ENCODE measurements at regions not wholly inside any gene's neighbourhood (a gene's known extent, or its start where the extent isn't known, plus 50 kb on each side); places are given as distances from the start of the nearest gene placed in this dataset.
"Not testable (repeated sequence)": the region's sequence is repeated elsewhere in the genome, so short reads cannot be mapped to it uniquely, and the experiment has no call there.

- peaks cover 0 to 3% (median 0%) of the 10 kb centered on the region in 3 donors for H3K27me3 ChIP-seq (ENCODE audit: control insufficient read depth in 3 of 3, insufficient read depth in 3 of 3, low read length in 3 of 3)
- no peak overlapping the region for H3K4me3 ChIP-seq (ENCODE audit: low read depth in 1 of 3, low read length in 3 of 3)
- FAIRE-seq (no peak), DNase-seq (no peak)
- no peaks in the 10 kb centered on the region for H3K4me1 ChIP-seq (ENCODE audit: control insufficient read depth in 3 of 3, insufficient read depth in 2 of 3, low read depth in 1 of 3, low read length in 2 of 3)
- WGBS, 3 donors: 77 to 82% (median 80%) methylated on average over 11 of the region's 11 CpGs
- H3K9me3 ChIP-seq (ENCODE audit: control insufficient read depth in 2 of 2, insufficient read depth in 1 of 2, low read depth in 1 of 2, low read length in 1 of 2): no peaks in the 10 kb centered on the region
- no peak overlapping the region for H3K27ac ChIP-seq (ENCODE audit: low read depth in 1 of 3, low read length in 2 of 3)
- no peaks in the 10 kb centered on the region for H3K36me3 ChIP-seq (ENCODE audit: control insufficient read depth in 3 of 3, insufficient read depth in 2 of 3, low read depth in 1 of 3, low read length in 3 of 3)
These were observed 161.5 kb downstream of the ADSS2 start for GRCh38 chr1:244289991-244290785.

- no peaks in the 10 kb centered on the region for H3K4me1 ChIP-seq (ENCODE audit: control insufficient read depth in 3 of 3, insufficient read depth in 2 of 3, low read depth in 1 of 3, low read length in 2 of 3)
- H3K27ac ChIP-seq (ENCODE audit: low read depth in 1 of 3, low read length in 2 of 3): no peak overlapping the region
- FAIRE-seq (no peak), DNase-seq (no peak)
- H3K36me3 ChIP-seq (ENCODE audit: control insufficient read depth in 3 of 3, insufficient read depth in 2 of 3, low read depth in 1 of 3, low read length in 3 of 3): no peaks in the 10 kb centered on the region
- H3K27me3 ChIP-seq (ENCODE audit: control insufficient read depth in 3 of 3, insufficient read depth in 3 of 3, low read length in 3 of 3): peaks cover 0 to 3% (median 0%) of the 10 kb centered on the region in 3 donors
- no peak overlapping the region for H3K4me3 ChIP-seq (ENCODE audit: low read depth in 1 of 3, low read length in 3 of 3)
- 82 to 93% (median 83%) methylated on average over 15 to 16 of the region's 16 CpGs for WGBS, 3 donors
- no peaks in the 10 kb centered on the region for H3K9me3 ChIP-seq (ENCODE audit: control insufficient read depth in 2 of 2, insufficient read depth in 1 of 2, low read depth in 1 of 2, low read length in 1 of 2)
These were observed 160.2 kb downstream of the ADSS2 start for GRCh38 chr1:244291236-244292201.

- Histone ChIP-seq H3K27ac (ENCODE audit: low read depth in 1 of 3, low read length in 2 of 3) (no peak overlapping the region), H3K4me3 (ENCODE audit: low read depth in 1 of 3, low read length in 3 of 3) (no peak overlapping the region), H3K36me3 (ENCODE audit: control insufficient read depth in 3 of 3, insufficient read depth in 2 of 3, low read depth in 1 of 3, low read length in 3 of 3) (no peaks in the 10 kb centered on the region), H3K27me3 (ENCODE audit: control insufficient read depth in 3 of 3, insufficient read depth in 3 of 3, low read length in 3 of 3) (peaks cover 0 to 1% (median 0%) of the 10 kb centered on the region in 3 donors), H3K9me3 (ENCODE audit: control insufficient read depth in 2 of 2, insufficient read depth in 1 of 2, low read depth in 1 of 2, low read length in 1 of 2) (no peaks in the 10 kb centered on the region), H3K4me1 (ENCODE audit: control insufficient read depth in 3 of 3, insufficient read depth in 2 of 3, low read depth in 1 of 3, low read length in 2 of 3) (no peaks in the 10 kb centered on the region)
- DNase-seq: no peak
- 84 to 88% (median 87%) methylated on average over 7 of the region's 7 CpGs for whole genome bisulfite sequencing, 3 donors
- no peak for FAIRE-seq
These were observed 157.0 kb downstream of the ADSS2 start for GRCh38 chr1:244294599-244295224.

- no peaks in the 10 kb centered on the region for H3K9me3 ChIP-seq (ENCODE audit: control insufficient read depth in 2 of 2, insufficient read depth in 1 of 2, low read depth in 1 of 2, low read length in 1 of 2)
- no peaks in the 10 kb centered on the region for H3K27me3 ChIP-seq (ENCODE audit: control insufficient read depth in 3 of 3, insufficient read depth in 3 of 3, low read length in 3 of 3)
- no peak for FAIRE-seq
- 80 to 93% (median 91%) methylated on average over 5 to 7 of the region's 8 CpGs for WGBS, 3 donors
- no peak for DNase-seq
- H3K27ac ChIP-seq (ENCODE audit: low read depth in 1 of 3, low read length in 2 of 3): peak overlapping the region in 1 of 3 donors; percentile 60
- no peaks in the 10 kb centered on the region for H3K4me1 ChIP-seq (ENCODE audit: control insufficient read depth in 3 of 3, insufficient read depth in 2 of 3, low read depth in 1 of 3, low read length in 2 of 3)
- H3K4me3 ChIP-seq (ENCODE audit: low read depth in 1 of 3, low read length in 3 of 3): no peak overlapping the region
- no peaks in the 10 kb centered on the region for H3K36me3 ChIP-seq (ENCODE audit: control insufficient read depth in 3 of 3, insufficient read depth in 2 of 3, low read depth in 1 of 3, low read length in 3 of 3)
These were observed 155.7 kb downstream of the ADSS2 start for GRCh38 chr1:244296003-244296402.

GRCh38 chr1:244296447-244296846, 155.3 kb downstream of the ADSS2 start:
- 54 to 64% (median 56%) methylated on average over 6 of the region's 6 CpGs for WGBS, 3 donors
- H3K27ac ChIP-seq (ENCODE audit: low read depth in 1 of 3, low read length in 2 of 3): peak overlapping the region in 1 of 3 donors; percentile 60
- H3K36me3 ChIP-seq (ENCODE audit: control insufficient read depth in 3 of 3, insufficient read depth in 2 of 3, low read depth in 1 of 3, low read length in 3 of 3): no peaks in the 10 kb centered on the region
- no peaks in the 10 kb centered on the region for H3K9me3 ChIP-seq (ENCODE audit: control insufficient read depth in 2 of 2, insufficient read depth in 1 of 2, low read depth in 1 of 2, low read length in 1 of 2)
- H3K4me1 ChIP-seq (ENCODE audit: control insufficient read depth in 3 of 3, insufficient read depth in 2 of 3, low read depth in 1 of 3, low read length in 2 of 3): no peaks in the 10 kb centered on the region
- FAIRE-seq (no peak), DNase-seq (peak in 1 of 2 donors; percentile 60)
- no peaks in the 10 kb centered on the region for H3K27me3 ChIP-seq (ENCODE audit: control insufficient read depth in 3 of 3, insufficient read depth in 3 of 3, low read length in 3 of 3)
- H3K4me3 ChIP-seq (ENCODE audit: low read depth in 1 of 3, low read length in 3 of 3): no peak overlapping the region

DNA sequence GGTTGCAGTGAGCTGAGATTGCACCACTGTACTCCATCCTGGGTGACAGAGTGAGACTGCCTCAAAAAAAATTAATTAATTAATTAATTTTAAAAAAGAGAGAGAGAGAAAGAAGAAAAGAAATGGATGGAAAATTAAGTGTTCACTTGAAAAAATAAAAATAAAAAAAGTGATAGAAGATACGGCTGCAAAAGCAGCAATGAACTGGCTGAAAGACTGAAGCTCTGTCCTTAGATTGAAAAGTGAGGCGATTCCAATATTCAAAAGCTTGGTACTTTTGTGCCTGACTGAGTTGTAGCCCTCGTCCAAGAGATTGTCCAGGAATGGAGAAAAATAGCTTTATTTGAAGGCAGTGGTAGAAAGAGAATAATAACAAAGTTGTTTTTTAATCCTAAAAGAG, 154.6 kb downstream of the ADSS2 start:
- WGBS, 3 donors: 76 to 94% (median 90%) methylated on average over 3 of the region's 3 CpGs
- FAIRE-seq: no peak
- Histone ChIP-seq H3K4me1 (ENCODE audit: control insufficient read depth in 3 of 3, insufficient read depth in 2 of 3, low read depth in 1 of 3, low read length in 2 of 3) (peaks cover 0 to 6% (median 0%) of the 10 kb centered on the region in 3 donors), H3K36me3 (ENCODE audit: control insufficient read depth in 3 of 3, insufficient read depth in 2 of 3, low read depth in 1 of 3, low read length in 3 of 3) (no peaks in the 10 kb centered on the region), H3K9me3 (ENCODE audit: control insufficient read depth in 2 of 2, insufficient read depth in 1 of 2, low read depth in 1 of 2, low read length in 1 of 2) (no peaks in the 10 kb centered on the region), H3K27me3 (ENCODE audit: control insufficient read depth in 3 of 3, insufficient read depth in 3 of 3, low read length in 3 of 3) (no peaks in the 10 kb centered on the region), H3K27ac (ENCODE audit: low read depth in 1 of 3, low read length in 2 of 3) (no peak overlapping the region), H3K4me3 (ENCODE audit: low read depth in 1 of 3, low read length in 3 of 3) (no peak overlapping the region)
- DNase-seq: no peak

- no peak for FAIRE-seq
- H3K27me3 ChIP-seq (ENCODE audit: control insufficient read depth in 3 of 3, insufficient read depth in 3 of 3, low read length in 3 of 3): no peaks in the 10 kb centered on the region
- no peak for DNase-seq
- no peaks in the 10 kb centered on the region for H3K36me3 ChIP-seq (ENCODE audit: control insufficient read depth in 3 of 3, insufficient read depth in 2 of 3, low read depth in 1 of 3, low read length in 3 of 3)
- H3K4me3 ChIP-seq (ENCODE audit: low read depth in 1 of 3, low read length in 3 of 3): no peak overlapping the region
- 87 to 92% (median 91%) methylated on average over 7 of the region's 7 CpGs for WGBS, 3 donors
- H3K27ac ChIP-seq (ENCODE audit: low read depth in 1 of 3, low read length in 2 of 3): no peak overlapping the region
- peaks cover 0 to 10% (median 0%) of the 10 kb centered on the region in 3 donors for H3K4me1 ChIP-seq (ENCODE audit: control insufficient read depth in 3 of 3, insufficient read depth in 2 of 3, low read depth in 1 of 3, low read length in 2 of 3)
- no peaks in the 10 kb centered on the region for H3K9me3 ChIP-seq (ENCODE audit: control insufficient read depth in 2 of 2, insufficient read depth in 1 of 2, low read depth in 1 of 2, low read length in 1 of 2)
These were observed 154.1 kb downstream of the ADSS2 start for GRCh38 chr1:244297616-244298015.

GRCh38 chr1:244300029-244300375, 151.7 kb downstream of the ADSS2 start:
- not testable (repeated sequence) for FAIRE-seq; H3K27ac ChIP-seq (ENCODE audit: low read depth in 1 of 3, low read length in 2 of 3); H3K9me3 ChIP-seq (ENCODE audit: control insufficient read depth in 2 of 2, insufficient read depth in 1 of 2, low read depth in 1 of 2, low read length in 1 of 2); H3K4me3 ChIP-seq (ENCODE audit: low read depth in 1 of 3, low read length in 3 of 3); H3K27me3 ChIP-seq (ENCODE audit: control insufficient read depth in 3 of 3, insufficient read depth in 3 of 3, low read length in 3 of 3); H3K36me3 ChIP-seq (ENCODE audit: control insufficient read depth in 3 of 3, insufficient read depth in 2 of 3, low read depth in 1 of 3, low read length in 3 of 3); DNase-seq
- peaks cover 0 to 16% (median 3%) of the 10 kb centered on the region in 3 donors for H3K4me1 ChIP-seq (ENCODE audit: control insufficient read depth in 3 of 3, insufficient read depth in 2 of 3, low read depth in 1 of 3, low read length in 2 of 3)
- WGBS, 3 donors: 89 to 93% (median 91%) methylated on average over 12 of the region's 12 CpGs
